ENCODE measurements at regions not wholly inside any gene's neighbourhood (a gene's known extent, or its start where the extent isn't known, plus 50 kb on each side); places are given as distances from the start of the nearest gene placed in this dataset.

GRCh38 chr18:41587976-41588375 lies 367.1 kb upstream of the PIK3C3 start:
- no peak overlapping the region for H3K27ac ChIP-seq (ENCODE audit: low read length)
- ATAC-seq = no peak
- no peak overlapping the region for H3K27ac Mint-ChIP-seq
- no peaks in the 10 kb centered on the region for H3K27me3 Mint-ChIP-seq (ENCODE audit: low read depth in 2 of 2)
- no peak for TF ChIP-seq CTCF (IDR thresholded peaks at IDR 0.05)
- H3K4me3 Mint-ChIP-seq = no peak overlapping the region
- H3K36me3 ChIP-seq (ENCODE audit: control insufficient read depth, insufficient read depth, low read length) = no peaks in the 10 kb centered on the region
- H3K4me1 Mint-ChIP-seq = no peaks in the 10 kb centered on the region
- no peaks in the 10 kb centered on the region for H3K27me3 ChIP-seq (ENCODE audit: control insufficient read depth, insufficient read depth, low read length)
- DNase-seq = no peak
- no peaks in the 10 kb centered on the region for H3K36me3 Mint-ChIP-seq
- H3K4me1 ChIP-seq (ENCODE audit: control insufficient read depth, insufficient read depth, low read length) = no peaks in the 10 kb centered on the region
- intact Hi-C loops (cut with micrococcal nuclease) = no loop called here
- peaks cover 2 to 15% of the 10 kb centered on the region in 2 donors for H3K9me3 Mint-ChIP-seq
- WGBS (ENCODE audit: insufficient coverage) = 0% methylated on average over 1 of the region's 1 CpG
- H3K9me3 ChIP-seq (ENCODE audit: control insufficient read depth, insufficient read depth, low read length) = no peaks in the 10 kb centered on the region
- H3K4me3 ChIP-seq (ENCODE audit: low read length) = no peak overlapping the region

- intact Hi-C loops (cut with micrococcal nuclease) = no loop called here
- DNase-seq (no peak), ATAC-seq (no peak)
- Histone ChIP-seq H3K9me3 (ENCODE audit: control insufficient read depth, insufficient read depth, low read length) (no peaks in the 10 kb centered on the region), H3K36me3 (ENCODE audit: control insufficient read depth, insufficient read depth, low read length) (no peaks in the 10 kb centered on the region), H3K4me1 (ENCODE audit: control insufficient read depth, insufficient read depth, low read length) (no peaks in the 10 kb centered on the region), H3K27me3 (ENCODE audit: control insufficient read depth, insufficient read depth, low read length) (no peaks in the 10 kb centered on the region), H3K4me3 (ENCODE audit: low read length) (no peak overlapping the region), H3K27ac (ENCODE audit: low read length) (no peak overlapping the region)
- Mint-ChIP-seq H3K36me3 (no peaks in the 10 kb centered on the region), H3K27ac (no peak overlapping the region), H3K9me3 (peaks cover 7 to 16% of the 10 kb centered on the region in 2 donors), H3K27me3 (ENCODE audit: low read depth in 2 of 2) (no peaks in the 10 kb centered on the region), H3K4me1 (no peaks in the 10 kb centered on the region), H3K4me3 (no peak overlapping the region)
- 88% methylated on average over 2 of the region's 2 CpGs for whole genome bisulfite sequencing (ENCODE audit: insufficient coverage)
- no peak for TF ChIP-seq CTCF (IDR thresholded peaks at IDR 0.05)
Observed at GRCh38 chr18:41585512-41585911, 369.5 kb upstream of the PIK3C3 start.

- Mint-ChIP-seq H3K4me3 (no peak overlapping the region), H3K27ac (no peak overlapping the region), H3K9me3 (peaks cover 8 to 10% of the 10 kb centered on the region in 2 donors), H3K36me3 (no peaks in the 10 kb centered on the region), H3K27me3 (ENCODE audit: low read depth in 2 of 2) (no peaks in the 10 kb centered on the region), H3K4me1 (no peaks in the 10 kb centered on the region)
- Histone ChIP-seq H3K27ac (ENCODE audit: low read length) (no peak overlapping the region), H3K4me1 (ENCODE audit: control insufficient read depth, insufficient read depth, low read length) (no peaks in the 10 kb centered on the region), H3K36me3 (ENCODE audit: control insufficient read depth, insufficient read depth, low read length) (no peaks in the 10 kb centered on the region), H3K27me3 (ENCODE audit: control insufficient read depth, insufficient read depth, low read length) (no peaks in the 10 kb centered on the region), H3K4me3 (ENCODE audit: low read length) (no peak overlapping the region), H3K9me3 (ENCODE audit: control insufficient read depth, insufficient read depth, low read length) (no peaks in the 10 kb centered on the region)
- no peak for DNase-seq
- no peak for ATAC-seq
- TF ChIP-seq CTCF (IDR thresholded peaks at IDR 0.05) = no peak
- intact Hi-C loops (cut with micrococcal nuclease) = no loop called here
- WGBS (ENCODE audit: insufficient coverage) = 75% methylated on average over 1 of the region's 1 CpG
Observed at GRCh38 chr18:41579185-41579584, 375.8 kb upstream of the PIK3C3 start.

GRCh38 chr18:41577529-41577928 lies 377.5 kb upstream of the PIK3C3 start:
- intact Hi-C loops (cut with micrococcal nuclease) = no loop called here
- Mint-ChIP-seq H3K27ac (no peak overlapping the region), H3K36me3 (no peaks in the 10 kb centered on the region), H3K4me1 (no peaks in the 10 kb centered on the region), H3K9me3 (peaks cover 4 to 8% of the 10 kb centered on the region in 2 donors), H3K27me3 (ENCODE audit: low read depth in 2 of 2) (no peaks in the 10 kb centered on the region), H3K4me3 (no peak overlapping the region)
- DNase-seq (no peak), ATAC-seq (no peak)
- no peak overlapping the region for H3K27ac ChIP-seq (ENCODE audit: low read length)
- H3K36me3 ChIP-seq (ENCODE audit: control insufficient read depth, insufficient read depth, low read length) = no peaks in the 10 kb centered on the region
- H3K4me3 ChIP-seq (ENCODE audit: low read length) = no peak overlapping the region
- no peaks in the 10 kb centered on the region for H3K9me3 ChIP-seq (ENCODE audit: control insufficient read depth, insufficient read depth, low read length)
- no peaks in the 10 kb centered on the region for H3K27me3 ChIP-seq (ENCODE audit: control insufficient read depth, insufficient read depth, low read length)
- TF ChIP-seq CTCF (IDR thresholded peaks at IDR 0.05) = no peak
- H3K4me1 ChIP-seq (ENCODE audit: control insufficient read depth, insufficient read depth, low read length) = no peaks in the 10 kb centered on the region
